Ramos (cell line): ENCODE measurements at regions not wholly inside any gene's neighbourhood (a gene's known extent, or its start where the extent isn't known, plus 50 kb on each side); places are given as distances from the start of the nearest gene placed in this dataset.
"Not testable (repeated sequence)": the region's sequence is repeated elsewhere in the genome, so short reads cannot be mapped to it uniquely, and the experiment has no call there.

ENCODE experiments used
- in situ Hi-C: fragments of 300-500 bp; cut with MboI; formaldehyde crosslinking; loops from one replicate; pipeline ENCODE4 v1.14.3; 2022; ENCODE audit warnings: low sequenced_read_pairs; ENCODE audit not compliant: unreplicated experiment

DNA sequence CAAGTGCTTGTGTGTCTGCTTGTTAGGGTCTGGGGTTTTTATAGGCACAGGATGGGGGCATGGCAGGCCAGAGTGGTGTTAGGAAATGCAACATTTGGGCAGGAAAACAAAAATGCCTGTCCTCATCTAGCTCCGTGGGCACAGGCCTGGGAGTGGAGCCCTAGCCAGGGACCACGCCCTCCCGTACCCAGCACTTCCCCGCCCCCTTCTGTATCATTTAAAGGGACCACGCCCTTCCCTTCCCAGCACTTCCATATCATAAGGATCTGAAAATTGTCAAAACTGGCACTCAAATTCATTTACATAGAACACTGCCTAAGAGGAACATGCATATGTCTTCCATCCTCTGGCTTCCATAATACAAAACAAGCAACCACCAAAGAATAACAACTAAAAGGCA, 185.8 kb downstream of the B3GLCT start:
- in situ Hi-C loops: no loop called here

DNA sequence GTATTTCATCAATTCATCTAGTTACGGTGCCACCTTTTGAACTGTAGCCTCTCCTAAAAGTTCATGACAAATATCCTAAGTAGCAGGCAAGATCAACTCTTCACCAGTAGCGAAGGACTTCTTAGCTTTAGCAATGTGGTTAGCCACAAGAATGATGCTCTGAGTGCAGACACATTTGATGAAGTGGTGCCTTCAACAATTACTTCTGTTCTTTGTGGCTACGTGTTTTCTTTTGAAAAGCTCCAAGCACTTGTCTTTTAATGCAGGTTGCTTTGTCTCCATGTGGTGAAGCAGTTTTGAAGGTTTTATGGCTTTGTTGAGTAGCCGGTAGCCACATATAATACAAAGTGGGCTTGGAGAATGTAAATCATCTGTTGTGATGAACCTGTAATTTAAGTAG, 194.7 kb downstream of the B3GLCT start:
- in situ Hi-C loops: no loop called here

DNA sequence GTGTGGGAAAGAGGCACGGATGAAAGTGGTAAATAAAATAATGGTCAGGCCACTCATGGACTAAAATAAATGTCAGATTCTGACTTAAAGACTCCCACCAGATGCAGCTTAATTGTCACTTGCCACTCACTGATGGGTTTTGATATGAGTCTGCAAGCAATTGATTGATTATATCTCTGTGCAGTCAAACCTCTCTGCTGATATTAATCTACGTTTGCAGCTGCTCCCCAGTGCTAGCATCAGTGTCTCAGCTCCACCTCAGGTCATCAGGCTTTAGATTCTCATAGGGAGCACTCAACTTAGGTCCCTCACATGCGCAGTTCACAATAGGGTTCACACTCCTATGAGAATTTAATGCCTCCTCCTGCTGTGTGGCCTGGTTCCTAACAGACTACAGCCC, 195.3 kb downstream of the B3GLCT start:
- in situ Hi-C loops: no loop called here

DNA sequence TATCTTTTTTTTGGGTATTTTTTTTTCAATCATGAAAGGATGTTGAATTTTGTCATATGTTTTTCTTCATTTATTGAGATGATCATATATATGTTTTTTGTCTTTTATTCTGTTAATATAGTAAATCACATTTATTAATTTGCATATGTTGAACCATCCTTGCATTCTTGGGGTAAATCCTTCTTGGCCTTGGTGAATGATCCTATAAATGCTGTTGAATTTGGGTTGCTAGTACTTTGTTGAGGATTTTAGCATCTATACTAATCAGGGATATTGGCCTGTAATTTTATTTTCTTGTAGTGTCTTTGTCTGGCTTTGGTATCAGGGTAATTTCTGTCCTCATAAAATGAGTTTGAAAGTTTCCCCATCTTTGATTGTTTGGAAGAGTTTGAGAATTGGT, 199.9 kb downstream of the B3GLCT start:
- in situ Hi-C loops: no loop called here

DNA sequence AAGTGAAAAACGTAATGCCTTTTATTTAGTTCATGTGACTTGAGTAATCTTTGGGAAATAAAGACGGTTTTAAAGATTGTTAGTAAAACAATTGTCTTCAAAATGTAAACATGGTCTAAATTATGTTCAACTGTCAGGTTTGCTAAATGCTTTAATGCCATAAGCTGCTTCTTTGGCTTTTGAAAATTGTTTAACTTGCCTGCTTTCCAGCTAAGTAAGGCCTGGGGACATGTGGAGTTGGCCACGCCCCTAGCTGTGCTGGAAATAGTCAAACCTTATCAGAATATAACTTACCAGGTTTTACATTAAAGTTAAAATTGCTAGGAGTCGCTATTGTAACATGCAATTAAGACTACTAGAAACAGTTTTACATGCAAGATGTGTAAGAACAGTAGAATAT, 203.9 kb downstream of the B3GLCT start:
- in situ Hi-C loops: not testable (repeated sequence)

DNA sequence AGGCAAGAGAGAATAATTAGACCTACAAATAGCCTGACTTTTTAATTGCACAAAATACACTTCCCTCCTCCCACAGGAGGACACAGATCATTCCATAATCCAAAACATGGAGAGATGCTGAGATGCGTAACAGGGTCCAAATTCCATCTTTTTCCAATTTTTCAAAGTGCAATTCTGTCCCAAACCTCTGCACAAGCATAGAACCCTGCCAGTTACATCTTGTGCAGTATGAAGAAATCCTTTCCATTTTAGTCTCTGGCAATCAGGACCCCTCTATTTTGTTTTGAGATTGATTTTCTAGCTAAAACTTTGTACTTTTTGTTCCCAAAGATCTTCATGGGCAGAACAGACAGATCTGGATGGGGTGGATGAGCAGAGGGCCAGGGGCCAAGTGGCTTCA, 209.2 kb downstream of the B3GLCT start:
- in situ Hi-C loops: no loop called here

DNA sequence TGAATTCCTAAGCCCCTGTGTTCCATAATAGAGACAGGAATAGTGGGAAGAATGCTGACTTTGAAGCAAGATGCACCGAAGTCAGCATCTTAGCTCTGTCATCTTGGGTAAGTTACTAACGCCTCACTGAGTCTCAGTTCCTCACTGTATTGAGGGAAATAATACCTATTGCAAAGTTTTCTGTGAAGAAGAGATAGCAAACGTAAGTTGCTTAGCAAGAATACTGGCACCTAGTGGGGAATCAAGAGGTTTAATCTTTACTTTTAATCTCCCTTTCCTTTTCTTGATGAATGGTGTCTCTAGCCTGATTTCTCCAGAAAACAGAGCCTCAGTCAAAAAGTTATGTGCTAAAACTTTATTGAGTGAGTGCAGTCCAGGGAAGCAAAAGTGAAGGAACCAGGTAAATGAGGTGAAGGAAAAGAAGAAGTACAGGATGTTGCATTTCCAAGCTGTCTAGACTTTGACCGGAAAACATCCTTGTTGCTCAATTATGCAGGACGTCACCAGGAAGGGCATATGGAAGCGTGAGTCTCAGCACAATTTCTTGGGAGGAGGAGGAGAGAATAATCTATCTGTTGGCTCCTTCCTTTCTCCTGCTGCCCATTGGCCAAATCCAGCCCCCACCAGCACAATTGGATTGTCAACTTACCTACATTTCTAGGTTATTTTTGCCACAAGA, 210.0 kb downstream of the B3GLCT start:
- in situ Hi-C loops: no loop called here

DNA sequence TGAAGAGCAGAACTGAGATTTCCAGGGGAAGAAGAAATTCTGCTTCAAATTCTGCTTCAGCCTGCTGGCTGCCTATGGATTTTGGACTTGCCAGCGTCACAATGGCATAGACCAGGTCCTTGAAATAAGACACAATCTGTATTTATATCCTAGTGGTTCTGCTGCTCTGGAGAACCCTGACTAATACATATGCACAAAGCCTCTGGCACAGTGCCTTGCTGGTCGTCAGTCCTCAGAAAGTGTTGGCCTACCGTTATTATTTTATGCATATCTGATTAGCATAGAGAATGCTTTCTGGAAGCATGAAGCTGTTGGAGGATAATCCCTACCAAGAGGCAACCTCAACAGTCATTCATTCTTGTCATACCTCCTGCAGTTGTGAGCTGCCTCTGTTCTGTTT, 213.7 kb downstream of the B3GLCT start:
- in situ Hi-C loops: no loop called here

DNA sequence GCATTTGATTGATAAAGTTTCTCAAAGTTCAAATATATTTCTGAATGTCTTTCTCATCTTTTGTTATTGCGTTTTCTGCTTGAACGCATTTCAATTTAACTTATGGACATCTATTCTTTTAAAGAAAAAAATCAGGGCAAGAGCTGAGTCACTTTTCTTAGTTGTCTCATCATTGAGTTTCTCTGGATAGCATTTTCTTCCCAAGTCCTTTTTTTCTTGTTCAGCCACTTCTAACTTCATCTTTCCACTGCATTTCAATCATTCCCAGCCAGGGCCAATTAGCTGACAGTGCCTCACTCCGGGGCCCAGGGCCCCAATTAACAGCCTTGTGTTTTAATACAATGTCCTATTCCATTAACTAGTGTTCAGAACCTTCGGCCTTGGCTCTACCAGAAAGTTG, 216.3 kb downstream of the B3GLCT start:
- in situ Hi-C loops: no loop called here

DNA sequence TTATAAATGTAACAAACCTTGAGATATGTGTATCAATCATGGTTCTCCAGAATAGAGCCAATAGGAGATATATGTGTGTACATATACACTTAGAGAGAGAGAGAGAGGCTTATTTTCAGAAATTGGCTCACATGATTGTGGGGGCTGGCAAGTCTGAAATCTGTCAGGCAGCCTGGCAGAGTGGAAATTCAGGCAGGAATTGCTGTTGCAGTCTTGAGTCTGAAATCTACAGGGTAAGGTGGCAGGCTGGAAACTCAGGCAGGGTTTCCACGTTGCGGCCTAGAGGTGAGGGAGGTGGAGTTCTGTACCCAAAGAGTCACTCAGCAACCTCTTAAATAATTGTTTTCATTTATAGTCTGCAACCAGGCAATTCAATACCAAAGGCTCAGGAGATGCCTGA, 218.4 kb downstream of the B3GLCT start:
- in situ Hi-C loops: no loop called here

DNA sequence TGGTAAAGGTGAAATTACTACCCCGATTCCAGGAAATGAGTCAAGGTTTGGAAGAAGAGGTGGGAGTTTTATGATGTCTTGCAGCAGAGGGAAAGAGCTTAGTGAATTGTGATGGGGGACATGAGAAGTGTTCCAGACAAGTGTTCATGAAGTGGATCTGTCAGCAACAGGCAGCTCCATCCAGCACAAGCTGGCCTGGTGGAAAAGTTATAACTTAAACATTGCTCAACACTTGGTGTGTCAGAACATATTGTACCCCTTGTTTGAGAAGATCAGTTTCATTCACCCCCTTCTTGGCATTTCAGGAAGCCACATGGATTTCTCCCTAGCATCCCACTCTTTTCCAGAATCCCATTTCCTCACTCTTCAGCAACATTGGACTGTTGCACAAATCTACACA, 222.0 kb downstream of the B3GLCT start:
- in situ Hi-C loops: loop anchor here (5.0 kb wide), 1 partner anchor 189 kb away; no protein-coding TSS in a partner anchor

DNA sequence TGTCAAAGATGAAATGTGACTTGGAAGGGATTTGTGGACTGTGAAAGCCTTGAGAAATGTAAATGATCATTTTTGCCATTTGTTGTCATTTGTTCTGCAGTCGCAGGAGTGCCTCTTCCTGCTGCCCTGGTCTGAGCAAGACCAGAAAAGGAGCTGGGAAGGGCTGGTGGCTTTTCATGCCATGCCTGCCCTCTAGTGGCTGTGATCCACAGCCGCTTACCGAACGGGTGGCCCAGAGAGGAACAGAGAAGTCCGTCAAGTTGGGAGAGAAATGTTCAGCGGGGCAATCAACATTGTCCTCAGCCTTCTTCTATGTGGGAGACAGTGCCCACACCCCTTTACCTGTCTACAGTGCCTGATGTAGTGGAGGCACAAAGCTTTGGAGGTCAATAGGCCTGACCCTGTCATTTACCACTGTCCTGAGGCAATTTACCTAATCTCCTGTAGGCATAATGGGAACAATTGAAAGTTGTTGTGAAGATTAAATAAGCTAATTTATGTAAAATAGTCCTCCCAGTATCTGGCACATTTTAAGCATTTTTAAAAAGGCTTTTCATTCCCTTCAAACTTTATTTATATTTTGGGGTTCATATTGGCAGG, 224.5 kb downstream of the B3GLCT start:
- in situ Hi-C loops: loop anchor here (5.0 kb wide), 1 partner anchor 192 kb away; no protein-coding TSS in a partner anchor

DNA sequence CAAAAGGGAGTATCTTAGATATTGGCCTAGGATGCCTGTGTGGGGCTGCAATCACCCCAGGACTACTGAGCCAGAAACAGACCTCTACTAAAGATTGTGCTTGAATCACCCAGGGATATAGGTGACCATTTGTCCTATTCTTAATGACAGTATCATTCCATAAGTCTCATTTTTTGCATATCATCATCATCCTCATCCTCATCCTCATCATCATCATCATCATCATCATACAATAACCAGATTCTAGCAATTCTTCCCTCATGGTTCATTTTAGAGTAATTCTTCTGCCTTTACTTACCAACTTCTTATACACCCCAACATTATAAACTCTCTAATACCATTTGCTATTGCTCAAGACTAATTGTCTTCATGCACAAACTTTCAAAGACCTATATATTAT, 226.6 kb downstream of the B3GLCT start:
- in situ Hi-C loops: loop anchor here (25.0 kb wide), 1 partner anchor 311 kb away; the partner anchor contains the start of gene RXFP2

DNA sequence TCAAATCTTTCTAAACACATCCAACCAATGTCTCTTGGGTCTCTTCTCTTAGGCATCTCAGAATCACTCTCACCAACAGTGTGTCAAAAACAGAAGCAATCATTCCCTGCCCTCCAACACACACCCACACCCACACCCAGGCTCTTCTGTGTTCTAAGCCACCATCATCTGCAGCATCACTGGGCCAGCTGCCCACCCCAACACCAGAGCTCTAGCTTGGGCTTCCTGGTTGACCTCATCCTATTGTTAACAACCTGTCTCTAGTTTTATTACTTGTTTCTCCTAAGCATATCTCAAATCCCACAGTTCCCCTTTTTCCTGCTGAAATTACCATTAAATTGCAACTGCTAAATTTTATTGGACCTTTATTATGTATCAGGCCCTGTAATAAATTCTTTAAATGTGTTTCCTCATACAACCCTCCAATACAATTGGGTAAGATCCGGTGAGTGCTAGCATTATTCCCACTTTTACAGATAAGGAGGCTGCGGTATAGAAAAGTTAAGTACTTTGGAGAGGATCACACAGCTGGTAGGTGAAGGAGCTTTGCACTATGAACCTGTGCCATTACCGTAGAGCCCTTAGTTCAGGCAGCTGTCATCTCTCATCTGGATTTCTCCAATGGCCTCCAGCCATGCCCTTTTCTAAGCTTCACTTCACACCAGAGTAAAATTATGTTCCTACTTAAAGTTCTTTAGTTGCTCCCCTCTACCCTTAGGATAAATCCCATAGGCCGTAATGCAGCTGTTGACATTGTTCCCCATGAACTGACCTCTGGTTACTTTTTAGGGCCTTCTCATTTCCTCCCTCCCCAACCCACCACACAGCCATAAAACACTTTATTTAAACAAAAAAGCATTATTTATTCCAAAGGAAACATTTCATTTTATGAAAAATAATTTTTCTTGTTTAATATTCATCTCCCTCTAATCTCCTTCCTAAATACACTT, 227.7 kb downstream of the B3GLCT start:
- in situ Hi-C loops: loop anchor here (25.0 kb wide), 1 partner anchor 310 kb away; the partner anchor contains the start of gene RXFP2

DNA sequence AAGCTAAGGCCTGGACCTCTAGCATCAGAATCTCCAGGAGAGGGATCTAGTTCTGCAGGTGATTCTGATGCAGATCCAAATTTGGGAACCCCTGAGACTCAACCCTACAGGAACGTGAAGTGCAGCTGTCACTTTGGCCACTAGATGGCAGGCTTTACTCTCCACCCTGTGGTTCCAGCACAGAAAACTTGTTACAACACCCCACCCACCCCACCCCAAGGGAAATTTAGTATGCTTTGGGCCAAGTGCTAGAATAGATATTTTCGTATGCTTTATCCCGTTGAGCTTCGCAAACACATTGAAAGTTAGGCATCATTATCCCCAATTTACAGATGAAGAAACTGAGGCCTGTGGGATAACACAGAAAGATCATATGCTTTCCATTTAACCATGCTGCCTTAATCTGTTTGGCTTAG, 232.0 kb downstream of the B3GLCT start:
- in situ Hi-C loops: loop anchor here (25.0 kb wide), 1 partner anchor 306 kb away; the partner anchor contains the start of gene RXFP2

DNA sequence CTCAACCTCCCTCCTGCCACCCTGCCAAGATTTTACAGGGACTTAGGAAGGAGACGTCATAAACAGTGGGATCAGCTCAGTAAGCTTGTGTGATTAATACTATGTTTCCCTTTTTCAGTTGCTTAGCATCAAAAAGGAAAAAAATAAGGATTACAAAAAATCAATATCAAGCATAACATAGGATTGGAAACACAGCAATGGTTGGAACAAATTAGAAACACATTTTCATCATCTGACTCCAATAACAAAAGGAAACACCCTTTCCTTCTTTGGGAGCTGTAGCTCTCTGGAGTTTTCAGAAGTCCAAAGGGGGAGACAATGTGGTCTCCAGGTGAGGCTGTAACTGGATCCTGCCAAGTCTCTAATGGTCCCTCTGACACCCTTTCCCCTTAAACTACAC, 233.4 kb downstream of the B3GLCT start:
- in situ Hi-C loops: loop anchor here (25.0 kb wide), 1 partner anchor 304 kb away; the partner anchor contains the start of gene RXFP2

DNA sequence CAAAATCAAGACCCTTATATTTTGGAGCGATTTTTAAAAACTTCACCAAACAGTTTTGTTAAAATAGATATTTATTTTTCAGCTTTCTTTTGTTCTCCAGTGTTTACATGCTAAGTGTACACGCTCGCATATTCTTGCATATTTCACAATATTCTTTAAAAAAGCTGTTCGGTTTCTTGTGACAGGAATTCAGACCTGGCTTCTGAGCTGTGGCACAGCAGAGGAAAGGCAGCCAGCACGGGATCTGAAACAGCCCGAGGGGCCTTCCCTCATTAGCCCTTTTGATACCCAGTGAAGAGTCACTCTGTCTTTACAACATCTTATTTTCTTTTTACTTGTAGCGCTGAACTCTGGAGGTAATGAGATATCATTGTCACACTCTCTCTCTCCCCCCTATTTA, 234.0 kb downstream of the B3GLCT start:
- in situ Hi-C loops: loop anchor here (25.0 kb wide), 1 partner anchor 304 kb away; the partner anchor contains the start of gene RXFP2

DNA sequence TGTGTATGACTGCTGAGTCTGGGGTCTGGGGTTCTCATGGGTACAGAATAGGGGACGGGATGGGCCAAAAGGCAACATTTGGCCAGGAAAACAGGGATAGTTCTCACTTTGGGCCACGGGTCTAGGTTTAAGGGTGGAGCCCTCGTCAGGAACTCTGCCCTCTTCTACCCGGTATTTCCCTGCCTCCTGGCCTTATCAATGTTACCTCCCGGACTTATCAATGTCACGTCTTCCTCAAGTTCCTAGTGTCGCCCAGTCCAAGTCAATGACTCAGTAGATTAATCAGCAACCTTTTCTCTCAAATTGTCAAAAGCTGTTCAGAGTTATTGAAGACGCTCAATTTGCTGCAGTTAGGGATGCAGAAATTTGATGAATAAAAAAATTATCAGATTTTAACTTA, 234.8 kb downstream of the B3GLCT start:
- in situ Hi-C loops: loop anchor here (25.0 kb wide), 1 partner anchor 303 kb away; the partner anchor contains the start of gene RXFP2

DNA sequence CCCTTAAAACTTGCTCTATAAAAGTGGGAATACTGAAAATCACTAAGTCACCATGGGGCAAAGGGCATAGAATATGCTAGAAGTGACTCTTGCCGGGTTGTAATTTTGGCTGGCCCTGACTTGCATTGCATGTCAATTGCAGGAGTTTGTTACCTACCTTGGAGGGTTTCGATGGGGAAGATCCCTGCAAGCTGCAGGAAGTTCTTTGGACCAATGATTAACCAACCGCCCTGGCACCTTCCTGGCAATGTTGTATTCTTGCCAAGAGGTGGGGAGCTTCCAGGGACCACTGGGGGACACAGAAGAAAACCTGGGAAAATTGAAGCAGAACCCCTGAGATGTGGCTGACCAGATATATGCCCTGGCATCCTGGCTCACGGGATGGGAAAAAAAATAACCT, 235.8 kb downstream of the B3GLCT start:
- in situ Hi-C loops: loop anchor here (25.0 kb wide), 1 partner anchor 302 kb away; the partner anchor contains the start of gene RXFP2

DNA sequence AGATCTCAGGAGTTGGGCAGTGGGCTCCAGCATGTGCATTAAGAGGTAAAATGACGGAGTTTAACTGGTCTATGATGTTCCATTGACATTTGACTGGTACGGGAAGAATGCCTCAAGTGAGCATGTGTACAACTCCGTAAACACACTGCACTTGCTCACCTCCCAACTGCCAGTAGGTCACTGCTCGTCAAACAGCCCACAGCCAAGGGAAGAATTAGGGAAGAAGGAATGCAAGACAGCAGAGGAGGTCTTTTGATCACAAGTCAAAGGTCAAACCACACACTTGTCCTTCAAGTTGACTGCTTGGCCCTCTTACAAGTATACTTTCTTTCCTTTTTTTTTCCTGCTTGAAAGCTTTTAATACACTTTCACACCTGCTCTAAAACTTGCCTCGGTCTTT, 236.7 kb downstream of the B3GLCT start:
- in situ Hi-C loops: loop anchor here (25.0 kb wide), 1 partner anchor 301 kb away; the partner anchor contains the start of gene RXFP2
